RWPE2 (cell line): ENCODE measurements at regions not wholly inside any gene's neighbourhood (a gene's known extent, or its start where the extent isn't known, plus 50 kb on each side); places are given as distances from the start of the nearest gene placed in this dataset.

Source experiments
- ATAC-seq: fragments of 200-7000 bp; cut with Tn5 transposase; 3 replicates; pipeline ENCODE4 v1.9.1; 2021; ENCODE audit warnings: low read depth
- DNase-seq: peaks from one replicate; pipeline ENCODE4 v3.0.0-alpha.2; 2020; ENCODE audit warnings: low spot score
- H3K27ac ChIP-seq: fragments of 450-650 bp; 2 replicates; pipeline ENCODE4 v1.5.1; 2017; ENCODE audit warnings: mild to moderate bottlenecking; ENCODE audit not compliant: poor library complexity, severe bottlenecking
- H3K27me3 ChIP-seq: fragments of 250-450 bp; sonication (Bioruptor Pico); 2 replicates; pipeline ENCODE4 v1.5.1; 2021; ENCODE audit warnings: mild to moderate bottlenecking, moderate library complexity; ENCODE audit not compliant: insufficient read depth, poor library complexity, severe bottlenecking
- H3K36me3 ChIP-seq: fragments of 250-450 bp; sonication (Bioruptor Pico); 2 replicates; pipeline ENCODE4 v1.5.1; 2020; ENCODE audit warnings: low read depth, mild to moderate bottlenecking, moderate library complexity
- H3K4me1 ChIP-seq: fragments of 250-450 bp; sonication (Bioruptor Pico); 2 replicates; pipeline ENCODE4 v1.5.1; 2021; ENCODE audit warnings: mild to moderate bottlenecking, moderate library complexity; ENCODE audit not compliant: insufficient read depth, poor library complexity, severe bottlenecking
- H3K4me3 ChIP-seq: fragments of 250-450 bp; sonication (Bioruptor Pico); 2 replicates; pipeline ENCODE4 v1.5.1; 2021; ENCODE audit warnings: mild to moderate bottlenecking, moderate library complexity; ENCODE audit not compliant: severe bottlenecking
- H3K9me3 ChIP-seq: fragments of 250-450 bp; sonication (Bioruptor Pico); 2 replicates; pipeline ENCODE4 v1.5.1; 2021; ENCODE audit warnings: mild to moderate bottlenecking, moderate library complexity; ENCODE audit not compliant: severe bottlenecking
- CTCF ChIP-seq: fragments of 450-650 bp; IDR thresholded peaks from one replicate; pipeline ENCODE4 v1.5.1; 2017; ENCODE audit warnings: mild to moderate bottlenecking, moderate library complexity; ENCODE audit not compliant: poor library complexity, severe bottlenecking

GRCh38 chr3:189096092-189096491 is 75.7 kb upstream of the TPRG1 start:
- no peaks in the 10 kb centered on the region for H3K4me1 ChIP-seq
- no peak for DNase-seq
- H3K36me3 ChIP-seq, result no peaks in the 10 kb centered on the region
- TF ChIP-seq CTCF, result no peak
- H3K27me3 ChIP-seq, result peaks cover 8% of the 10 kb centered on the region
- H3K27ac ChIP-seq, result no peak overlapping the region
- no peak for ATAC-seq
- H3K9me3 ChIP-seq, result no peaks in the 10 kb centered on the region
- no peak overlapping the region for H3K4me3 ChIP-seq

- Histone ChIP-seq H3K4me3 (no peak overlapping the region), H3K9me3 (no peaks in the 10 kb centered on the region), H3K36me3 (no peaks in the 10 kb centered on the region), H3K4me1 (no peaks in the 10 kb centered on the region), H3K27ac (no peak overlapping the region), H3K27me3 (no peaks in the 10 kb centered on the region)
- no peak for TF ChIP-seq CTCF
- DNase-seq (no peak), ATAC-seq (no peak)
Measured at GRCh38 chr3:189099031-189099471, 72.7 kb upstream of the TPRG1 start.

- Histone ChIP-seq H3K27ac (no peak overlapping the region), H3K9me3 (no peaks in the 10 kb centered on the region), H3K4me1 (no peaks in the 10 kb centered on the region), H3K36me3 (no peaks in the 10 kb centered on the region), H3K4me3 (no peak overlapping the region), H3K27me3 (no peaks in the 10 kb centered on the region)
- no peak for DNase-seq
- TF ChIP-seq CTCF, result no peak
- no peak for ATAC-seq
Measured at GRCh38 chr3:189099505-189100290, 72.1 kb upstream of the TPRG1 start.

GRCh38 chr3:189100866-189101265 is 70.9 kb upstream of the TPRG1 start:
- H3K27ac ChIP-seq, result no peak overlapping the region
- DNase-seq (no peak), ATAC-seq (no peak)
- H3K4me3 ChIP-seq, result no peak overlapping the region
- H3K27me3 ChIP-seq, result no peaks in the 10 kb centered on the region
- no peak for TF ChIP-seq CTCF
- H3K9me3 ChIP-seq, result no peaks in the 10 kb centered on the region
- H3K36me3 ChIP-seq, result no peaks in the 10 kb centered on the region
- no peaks in the 10 kb centered on the region for H3K4me1 ChIP-seq

GRCh38 chr3:189101594-189101993 is 70.2 kb upstream of the TPRG1 start:
- Histone ChIP-seq H3K4me3 (no peak overlapping the region), H3K9me3 (no peaks in the 10 kb centered on the region), H3K27me3 (no peaks in the 10 kb centered on the region), H3K27ac (no peak overlapping the region), H3K4me1 (no peaks in the 10 kb centered on the region), H3K36me3 (no peaks in the 10 kb centered on the region)
- TF ChIP-seq CTCF, result no peak
- DNase-seq (no peak), ATAC-seq (no peak)
